GM21786 (cell line): ENCODE measurements at regions not wholly inside any gene's neighbourhood (a gene's known extent, or its start where the extent isn't known, plus 50 kb on each side); places are given as distances from the start of the nearest gene placed in this dataset.

Experiments
- ATAC-seq: cut with Tn5 transposase; IDR thresholded peaks from one replicate; pipeline ENCODE4 v1.9.1; 2021; ENCODE audit not compliant: unreplicated experiment

GRCh38 chr5:125302577-125302976 is 556.1 kb upstream of the ZNF608 start:
- no peak for ATAC-seq

- no peak for ATAC-seq
These were observed 560.3 kb upstream of the ZNF608 start for GRCh38 chr5:125306741-125307140.

GRCh38 chr5:125310749-125311148 is 564.3 kb upstream of the ZNF608 start:
- ATAC-seq = no peak

- no peak for ATAC-seq
These were observed 565.3 kb upstream of the ZNF608 start for GRCh38 chr5:125311743-125312142.

GRCh38 chr5:125313555-125313954 is 567.1 kb upstream of the ZNF608 start:
- no peak for ATAC-seq

GRCh38 chr5:125315306-125315705 is 568.9 kb upstream of the ZNF608 start:
- ATAC-seq = no peak

GRCh38 chr5:125316391-125316790 is 570.0 kb upstream of the ZNF608 start:
- no peak for ATAC-seq

- ATAC-seq = no peak
These were observed 570.6 kb upstream of the ZNF608 start for GRCh38 chr5:125316915-125317535.

GRCh38 chr5:125317536-125317995 is 571.1 kb upstream of the ZNF608 start:
- ATAC-seq = no peak

- no peak for ATAC-seq
These were observed 575.2 kb upstream of the ZNF608 start for GRCh38 chr5:125321654-125322053.

GRCh38 chr5:125323613-125324012 is 577.2 kb upstream of the ZNF608 start:
- ATAC-seq = no peak

- no peak for ATAC-seq
These were observed 579.2 kb upstream of the ZNF608 start for GRCh38 chr5:125325488-125326149.

GRCh38 chr5:125326150-125326510 is 579.7 kb upstream of the ZNF608 start:
- no peak for ATAC-seq

GRCh38 chr5:125327676-125328075 is 581.2 kb upstream of the ZNF608 start:
- ATAC-seq = no peak

- no peak for ATAC-seq
These were observed 585.7 kb upstream of the ZNF608 start for GRCh38 chr5:125331987-125332598.

- ATAC-seq = no peak
These were observed 587.0 kb upstream of the ZNF608 start for GRCh38 chr5:125333416-125333815.

GRCh38 chr5:125336401-125336800 is 590.0 kb upstream of the ZNF608 start:
- no peak for ATAC-seq

GRCh38 chr5:125337294-125337693 is 590.9 kb upstream of the ZNF608 start:
- no peak for ATAC-seq

- no peak for ATAC-seq
These were observed 592.2 kb upstream of the ZNF608 start for GRCh38 chr5:125338440-125339174.

GRCh38 chr5:125341436-125341835 is 595.0 kb upstream of the ZNF608 start:
- ATAC-seq = no peak

- no peak for ATAC-seq
These were observed 596.6 kb upstream of the ZNF608 start for GRCh38 chr5:125343015-125343414.

- ATAC-seq = no peak
These were observed 599.9 kb upstream of the ZNF608 start for GRCh38 chr5:125346316-125346715.
